NT2/D1 (cell line): ENCODE measurements at regions not wholly inside any gene's neighbourhood (a gene's known extent, or its start where the extent isn't known, plus 50 kb on each side); places are given as distances from the start of the nearest gene placed in this dataset.

Source experiments
- DNase-seq: peaks from one replicate; pipeline ENCODE4 v3.0.0-alpha.2; 2011; ENCODE audit warnings: low read depth, low spot score
- H3K27me3 ChIP-seq: 2 replicates; pipeline ENCODE4 v1.6.0; 2011; ENCODE audit warnings: mild to moderate bottlenecking; ENCODE audit not compliant: insufficient read length, insufficient read depth
- H3K36me3 ChIP-seq: 2 replicates; pipeline ENCODE4 v1.6.1; 2011; ENCODE audit warnings: mild to moderate bottlenecking, low read length, mixed read lengths; ENCODE audit not compliant: insufficient read depth, insufficient read length
- H3K4me1 ChIP-seq: 2 replicates; pipeline ENCODE4 v1.5.1; 2011; ENCODE audit not compliant: insufficient read depth, insufficient read length
- H3K4me3 ChIP-seq: 2 replicates; pipeline ENCODE4 v1.5.1; 2011; ENCODE audit warnings: low read depth; ENCODE audit not compliant: insufficient read length
- H3K9ac ChIP-seq: 2 replicates; pipeline ENCODE4 v1.6.0; 2011; ENCODE audit warnings: low read depth; ENCODE audit not compliant: insufficient read length
- H3K9me3 ChIP-seq: 2 replicates; pipeline ENCODE4 v1.5.1; 2011; ENCODE audit warnings: mild to moderate bottlenecking, low read length; ENCODE audit not compliant: insufficient read depth
- SUZ12 ChIP-seq: IDR thresholded peaks from 2 replicates; pipeline ENCODE4 v1.6.1; 2011; ENCODE audit not compliant: insufficient read length, insufficient read depth; ENCODE audit errors: extremely low read depth
- YY1 ChIP-seq: IDR thresholded peaks from 2 replicates; pipeline ENCODE4 v1.6.1; 2011; ENCODE audit not compliant: insufficient read length, insufficient read depth
- ZNF274 ChIP-seq: IDR thresholded peaks from 2 replicates; pipeline ENCODE4 v1.6.1; 2011; ENCODE audit warnings: mild to moderate bottlenecking, low read depth, low read length

GRCh38 chr15:92247649-92248242 lies 145.9 kb upstream of the ST8SIA2 start:
- Histone ChIP-seq H3K4me1 (no peaks in the 10 kb centered on the region), H3K9me3 (no peaks in the 10 kb centered on the region), H3K27me3 (no peaks in the 10 kb centered on the region), H3K4me3 (no peak overlapping the region), H3K36me3 (no peaks in the 10 kb centered on the region), H3K9ac (no peak overlapping the region)
- TF ChIP-seq ZNF274 = no peak
- TF ChIP-seq SUZ12 = no peak
- no peak for TF ChIP-seq YY1
- no peak for DNase-seq

GRCh38 chr15:92266796-92267685 lies 126.6 kb upstream of the ST8SIA2 start:
- no peak for TF ChIP-seq YY1
- no peak for TF ChIP-seq SUZ12
- no peak for TF ChIP-seq ZNF274
- H3K4me3 ChIP-seq = no peak overlapping the region
- H3K27me3 ChIP-seq = no peaks in the 10 kb centered on the region
- H3K36me3 ChIP-seq = no peaks in the 10 kb centered on the region
- H3K4me1 ChIP-seq = no peaks in the 10 kb centered on the region
- H3K9me3 ChIP-seq = no peaks in the 10 kb centered on the region
- no peak for DNase-seq
- no peak overlapping the region for H3K9ac ChIP-seq

DNA sequence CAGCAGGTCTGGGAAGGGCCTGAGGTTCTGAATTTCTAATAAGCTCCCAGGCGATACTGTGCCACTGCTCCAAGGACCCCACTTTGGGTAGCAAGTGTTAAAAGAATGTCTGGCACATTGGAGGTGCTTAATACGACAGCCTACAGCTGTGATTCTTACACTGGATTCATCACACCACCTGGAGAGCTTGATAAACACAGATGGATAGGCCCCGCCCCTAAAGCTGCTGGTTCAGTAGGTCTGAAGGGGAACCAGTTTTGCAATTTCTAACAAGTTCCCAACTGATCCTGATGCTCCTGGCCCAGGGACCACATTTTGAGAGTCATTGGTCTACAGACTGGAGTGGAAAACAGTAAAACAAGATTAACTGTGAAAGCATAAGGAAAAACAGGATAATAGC lies 124.8 kb upstream of the ST8SIA2 start:
- H3K4me3 ChIP-seq = no peak overlapping the region
- H3K4me1 ChIP-seq = no peaks in the 10 kb centered on the region
- no peak overlapping the region for H3K9ac ChIP-seq
- H3K9me3 ChIP-seq = no peaks in the 10 kb centered on the region
- no peak for DNase-seq
- H3K36me3 ChIP-seq = no peaks in the 10 kb centered on the region
- no peak for TF ChIP-seq ZNF274
- no peaks in the 10 kb centered on the region for H3K27me3 ChIP-seq

- TF ChIP-seq YY1 = no peak
- no peak for TF ChIP-seq ZNF274
- TF ChIP-seq SUZ12 = no peak
- no peak overlapping the region for H3K4me3 ChIP-seq
- no peaks in the 10 kb centered on the region for H3K27me3 ChIP-seq
- no peaks in the 10 kb centered on the region for H3K9me3 ChIP-seq
- H3K36me3 ChIP-seq = no peaks in the 10 kb centered on the region
- no peak overlapping the region for H3K9ac ChIP-seq
- no peaks in the 10 kb centered on the region for H3K4me1 ChIP-seq
- no peak for DNase-seq
Measured at GRCh38 chr15:92271179-92271578, 122.5 kb upstream of the ST8SIA2 start.

GRCh38 chr15:92272106-92272505 lies 121.6 kb upstream of the ST8SIA2 start:
- TF ChIP-seq SUZ12 = no peak
- no peak for TF ChIP-seq ZNF274
- TF ChIP-seq YY1 = no peak

GRCh38 chr15:92273286-92273685 lies 120.4 kb upstream of the ST8SIA2 start:
- no peaks in the 10 kb centered on the region for H3K27me3 ChIP-seq
- no peak overlapping the region for H3K4me3 ChIP-seq
- H3K9ac ChIP-seq = no peak overlapping the region
- no peak for DNase-seq
- TF ChIP-seq YY1 (no peak), ZNF274 (no peak), SUZ12 (no peak)
- no peaks in the 10 kb centered on the region for H3K36me3 ChIP-seq
- no peaks in the 10 kb centered on the region for H3K4me1 ChIP-seq
- H3K9me3 ChIP-seq = no peaks in the 10 kb centered on the region

More at GRCh38 chr15:92272106-92272505, 121.6 kb upstream of the ST8SIA2 start:
- no peaks in the 10 kb centered on the region for H3K36me3 ChIP-seq
- no peak overlapping the region for H3K9ac ChIP-seq
- DNase-seq = no peak
- no peaks in the 10 kb centered on the region for H3K9me3 ChIP-seq
- no peak overlapping the region for H3K4me3 ChIP-seq
- no peaks in the 10 kb centered on the region for H3K4me1 ChIP-seq
- no peaks in the 10 kb centered on the region for H3K27me3 ChIP-seq

DNA sequence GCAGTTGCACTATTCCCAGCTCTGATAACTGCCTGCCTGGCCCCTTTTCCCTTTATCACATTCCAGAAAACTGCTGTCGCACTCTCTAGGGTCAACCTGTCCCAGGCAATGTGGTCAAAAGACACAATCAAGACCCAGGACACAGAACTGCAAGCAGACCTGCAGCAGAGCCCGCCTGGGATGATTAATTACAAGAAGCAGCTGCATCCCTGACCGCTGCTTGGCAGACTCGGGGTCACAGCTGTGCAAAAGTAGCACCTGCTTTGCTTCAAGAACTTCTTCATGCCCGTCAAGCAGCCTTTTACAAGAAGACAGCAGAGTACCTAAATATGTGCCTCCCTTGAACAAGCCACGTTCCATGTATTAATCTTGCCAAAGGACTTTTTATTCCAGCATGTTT lies 120.0 kb upstream of the ST8SIA2 start:
- no peaks in the 10 kb centered on the region for H3K27me3 ChIP-seq
- no peak for DNase-seq

More for the DNA sequence above, 120.0 kb upstream of the ST8SIA2 start:
- Histone ChIP-seq H3K4me3 (no peak overlapping the region), H3K9ac (no peak overlapping the region), H3K4me1 (no peaks in the 10 kb centered on the region), H3K36me3 (no peaks in the 10 kb centered on the region), H3K9me3 (no peaks in the 10 kb centered on the region)
- TF ChIP-seq SUZ12 (no peak), YY1 (no peak), ZNF274 (no peak)
